ENCODE measurements at regions not wholly inside any gene's neighbourhood (a gene's known extent, or its start where the extent isn't known, plus 50 kb on each side); places are given as distances from the start of the nearest gene placed in this dataset.

- no peaks in the 10 kb centered on the region for H3K9me3 ChIP-seq (ENCODE audit: control insufficient read depth, insufficient read depth, low read length)
- no peaks in the 10 kb centered on the region for H3K27me3 ChIP-seq (ENCODE audit: control insufficient read depth, low read length)
- H4K20me1 ChIP-seq (ENCODE audit: control insufficient read depth, insufficient read depth, low read depth, low read length): no peaks in the 10 kb centered on the region
- no peak overlapping the region for H3K27ac ChIP-seq (ENCODE audit: low read depth, low read length)
- no peaks in the 10 kb centered on the region for H3K36me3 ChIP-seq (ENCODE audit: control insufficient read depth, low read length)
- H3K4me1 ChIP-seq (ENCODE audit: control insufficient read depth, low read length): no peaks in the 10 kb centered on the region
- H3K9me2 ChIP-seq (replicated peaks; ENCODE audit: control insufficient read depth, low read length): no peaks in the 10 kb centered on the region
- no peaks in the 10 kb centered on the region for H3F3A ChIP-seq (ENCODE audit: control insufficient read depth, insufficient read depth)
- no peaks in the 10 kb centered on the region for H3K79me2 ChIP-seq (ENCODE audit: control insufficient read depth, low read length)
- no peak overlapping the region for H3K4me3 ChIP-seq (ENCODE audit: low read length)
- no peak overlapping the region for H3K4me2 ChIP-seq (ENCODE audit: low read length)
- TF ChIP-seq EZH2phosphoT487 (IDR thresholded peaks at IDR 0.05; ENCODE audit: borderline replicate concordance, low read length) (no peak), CTCF (IDR thresholded peaks at IDR 0.05; ENCODE audit: low read depth, low read length, poor library complexity, severe bottlenecking) (no peak)
Observed at GRCh38 chr7:54904130-54904529, 114.7 kb upstream of the EGFR start.

GRCh38 chr7:54904986-54905385 lies 113.8 kb upstream of the EGFR start:
- H3K4me3 ChIP-seq (ENCODE audit: low read length): no peak overlapping the region
- no peaks in the 10 kb centered on the region for H3K9me2 ChIP-seq (replicated peaks; ENCODE audit: control insufficient read depth, low read length)
- H3K27me3 ChIP-seq (ENCODE audit: control insufficient read depth, low read length): no peaks in the 10 kb centered on the region
- no peaks in the 10 kb centered on the region for H3K4me1 ChIP-seq (ENCODE audit: control insufficient read depth, low read length)
- H4K20me1 ChIP-seq (ENCODE audit: control insufficient read depth, insufficient read depth, low read depth, low read length): no peaks in the 10 kb centered on the region
- H3F3A ChIP-seq (ENCODE audit: control insufficient read depth, insufficient read depth): no peaks in the 10 kb centered on the region
- no peak overlapping the region for H3K27ac ChIP-seq (ENCODE audit: low read depth, low read length)
- H3K9me3 ChIP-seq (ENCODE audit: control insufficient read depth, insufficient read depth, low read length): no peaks in the 10 kb centered on the region
- no peak for TF ChIP-seq CTCF (IDR thresholded peaks at IDR 0.05; ENCODE audit: low read depth, low read length, poor library complexity, severe bottlenecking)
- no peak for TF ChIP-seq EZH2phosphoT487 (IDR thresholded peaks at IDR 0.05; ENCODE audit: borderline replicate concordance, low read length)
- no peaks in the 10 kb centered on the region for H3K36me3 ChIP-seq (ENCODE audit: control insufficient read depth, low read length)
- H3K79me2 ChIP-seq (ENCODE audit: control insufficient read depth, low read length): no peaks in the 10 kb centered on the region
- H3K4me2 ChIP-seq (ENCODE audit: low read length): no peak overlapping the region

- Histone ChIP-seq H3K27ac (ENCODE audit: low read depth, low read length) (no peak overlapping the region), H3K4me1 (ENCODE audit: control insufficient read depth, low read length) (no peaks in the 10 kb centered on the region), H3K27me3 (ENCODE audit: control insufficient read depth, low read length) (no peaks in the 10 kb centered on the region), H3K79me2 (ENCODE audit: control insufficient read depth, low read length) (no peaks in the 10 kb centered on the region), H3F3A (ENCODE audit: control insufficient read depth, insufficient read depth) (no peaks in the 10 kb centered on the region), H3K9me3 (ENCODE audit: control insufficient read depth, insufficient read depth, low read length) (no peaks in the 10 kb centered on the region), H3K4me3 (ENCODE audit: low read length) (no peak overlapping the region), H3K4me2 (ENCODE audit: low read length) (no peak overlapping the region), H3K36me3 (ENCODE audit: control insufficient read depth, low read length) (no peaks in the 10 kb centered on the region), H4K20me1 (ENCODE audit: control insufficient read depth, insufficient read depth, low read depth, low read length) (no peaks in the 10 kb centered on the region), H3K9me2 (replicated peaks; ENCODE audit: control insufficient read depth, low read length) (no peaks in the 10 kb centered on the region)
- TF ChIP-seq CTCF (IDR thresholded peaks at IDR 0.05; ENCODE audit: low read depth, low read length, poor library complexity, severe bottlenecking) (no peak), EZH2phosphoT487 (IDR thresholded peaks at IDR 0.05; ENCODE audit: borderline replicate concordance, low read length) (no peak)
Observed at GRCh38 chr7:54906963-54907362, 111.9 kb upstream of the EGFR start.

GRCh38 chr7:54907981-54908380 lies 110.8 kb upstream of the EGFR start:
- H3K27ac ChIP-seq (ENCODE audit: low read depth, low read length): no peak overlapping the region
- no peaks in the 10 kb centered on the region for H3K79me2 ChIP-seq (ENCODE audit: control insufficient read depth, low read length)
- H3K9me2 ChIP-seq (replicated peaks; ENCODE audit: control insufficient read depth, low read length): no peaks in the 10 kb centered on the region
- no peaks in the 10 kb centered on the region for H4K20me1 ChIP-seq (ENCODE audit: control insufficient read depth, insufficient read depth, low read depth, low read length)
- H3K4me3 ChIP-seq (ENCODE audit: low read length): no peak overlapping the region
- TF ChIP-seq EZH2phosphoT487 (IDR thresholded peaks at IDR 0.05; ENCODE audit: borderline replicate concordance, low read length) (no peak), CTCF (IDR thresholded peaks at IDR 0.05; ENCODE audit: low read depth, low read length, poor library complexity, severe bottlenecking) (no peak)
- H3K36me3 ChIP-seq (ENCODE audit: control insufficient read depth, low read length): no peaks in the 10 kb centered on the region
- no peaks in the 10 kb centered on the region for H3K9me3 ChIP-seq (ENCODE audit: control insufficient read depth, insufficient read depth, low read length)
- H3K4me1 ChIP-seq (ENCODE audit: control insufficient read depth, low read length): no peaks in the 10 kb centered on the region
- H3K27me3 ChIP-seq (ENCODE audit: control insufficient read depth, low read length): no peaks in the 10 kb centered on the region
- H3F3A ChIP-seq (ENCODE audit: control insufficient read depth, insufficient read depth): no peaks in the 10 kb centered on the region
- no peak overlapping the region for H3K4me2 ChIP-seq (ENCODE audit: low read length)
